ENCODE measurements at regions not wholly inside any gene's neighbourhood (a gene's known extent, or its start where the extent isn't known, plus 50 kb on each side); places are given as distances from the start of the nearest gene placed in this dataset.
"Not testable (repeated sequence)": the region's sequence is repeated elsewhere in the genome, so short reads cannot be mapped to it uniquely, and the experiment has no call there.

DNA sequence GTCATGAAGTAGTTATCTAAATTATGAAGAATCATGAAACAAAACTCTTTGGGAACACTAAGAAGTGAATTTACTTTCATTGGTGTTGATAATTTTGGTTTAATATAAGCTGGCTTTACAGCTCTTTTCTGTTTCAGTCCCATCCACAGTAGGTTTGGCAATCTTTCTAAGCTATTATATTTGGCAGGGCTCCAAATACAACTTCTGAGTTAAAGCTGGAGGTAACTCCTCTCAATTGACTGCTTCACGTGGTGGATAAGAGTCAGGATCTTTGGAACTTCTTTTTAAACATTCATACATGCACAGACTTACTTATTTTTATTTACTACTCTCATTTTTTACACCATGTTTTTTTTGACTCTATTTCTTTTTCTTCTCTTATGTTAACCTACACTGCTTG lies 106.5 kb upstream of the EPHA3 start:
- no peak overlapping the region for H3K4me3 ChIP-seq (ENCODE audit: low read length in 3 of 3)
- H3K27me3 ChIP-seq (ENCODE audit: control insufficient read depth in 3 of 3, insufficient read depth in 3 of 3, low read length in 3 of 3), result no peaks in the 10 kb centered on the region
- no peaks in the 10 kb centered on the region for H3K4me1 ChIP-seq (ENCODE audit: control insufficient read depth in 3 of 3, insufficient read depth in 3 of 3, low read length in 3 of 3)
- H3K36me3 ChIP-seq (ENCODE audit: control insufficient read depth in 3 of 3, insufficient read depth in 3 of 3, low read length in 3 of 3), result no peaks in the 10 kb centered on the region
- H3K9me3 ChIP-seq (ENCODE audit: control insufficient read depth in 3 of 3, low read length in 3 of 3), result no peaks in the 10 kb centered on the region
- no peak overlapping the region for H3K9ac ChIP-seq (ENCODE audit: low read depth in 1 of 3, low read length in 3 of 3)
- no peak overlapping the region for H3K27ac ChIP-seq (ENCODE audit: low read depth, low read length)

DNA sequence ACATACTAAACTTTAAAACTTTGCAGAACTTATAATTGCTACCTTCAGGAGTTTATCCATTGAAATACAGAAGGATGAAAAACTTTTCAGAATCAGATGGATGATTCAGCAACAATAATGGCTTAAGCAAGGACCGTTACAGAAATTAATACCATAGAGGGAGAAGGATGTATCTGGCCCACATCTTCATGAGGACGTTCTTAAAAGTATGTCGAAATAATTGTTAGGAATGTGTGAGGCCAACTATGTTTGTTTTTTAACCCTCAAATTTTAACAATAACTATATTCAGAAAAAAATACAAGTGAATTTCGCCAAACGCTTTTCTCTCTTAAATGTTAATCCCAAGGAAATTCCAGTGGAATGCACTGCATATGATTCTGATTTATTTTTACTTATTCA lies 105.2 kb upstream of the EPHA3 start:
- H3K4me3 ChIP-seq (ENCODE audit: low read length in 3 of 3), result no peak overlapping the region
- no peaks in the 10 kb centered on the region for H3K4me1 ChIP-seq (ENCODE audit: control insufficient read depth in 3 of 3, insufficient read depth in 3 of 3, low read length in 3 of 3)
- no peaks in the 10 kb centered on the region for H3K9me3 ChIP-seq (ENCODE audit: control insufficient read depth in 3 of 3, low read length in 3 of 3)
- no peaks in the 10 kb centered on the region for H3K36me3 ChIP-seq (ENCODE audit: control insufficient read depth in 3 of 3, insufficient read depth in 3 of 3, low read length in 3 of 3)
- no peak overlapping the region for H3K9ac ChIP-seq (ENCODE audit: low read depth in 1 of 3, low read length in 3 of 3)
- no peak overlapping the region for H3K27ac ChIP-seq (ENCODE audit: low read depth, low read length)
- no peaks in the 10 kb centered on the region for H3K27me3 ChIP-seq (ENCODE audit: control insufficient read depth in 3 of 3, insufficient read depth in 3 of 3, low read length in 3 of 3)

DNA sequence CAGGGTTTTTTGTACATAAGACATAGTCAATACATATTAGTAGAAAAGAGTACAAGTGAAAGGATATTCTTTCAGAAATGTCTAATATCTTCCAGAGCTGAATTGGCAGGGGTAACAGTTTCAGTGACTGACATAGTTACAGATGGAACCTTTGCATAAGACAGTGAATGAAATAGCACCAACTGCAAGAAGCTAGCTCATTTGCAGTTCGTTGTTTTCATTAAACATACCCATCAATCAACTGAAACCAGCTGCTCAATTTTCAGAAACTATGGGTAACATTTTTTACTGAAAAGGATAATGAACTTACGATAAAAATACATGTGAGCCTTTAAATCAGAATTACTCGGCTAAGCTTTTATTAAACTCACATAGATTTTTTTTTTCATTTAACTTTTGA lies 93.9 kb upstream of the EPHA3 start:
- H3K9me3 ChIP-seq (ENCODE audit: control insufficient read depth in 3 of 3, low read length in 3 of 3), result no peaks in the 10 kb centered on the region
- no peak overlapping the region for H3K27ac ChIP-seq (ENCODE audit: low read depth, low read length)
- no peaks in the 10 kb centered on the region for H3K27me3 ChIP-seq (ENCODE audit: control insufficient read depth in 3 of 3, insufficient read depth in 3 of 3, low read length in 3 of 3)
- no peaks in the 10 kb centered on the region for H3K36me3 ChIP-seq (ENCODE audit: control insufficient read depth in 3 of 3, insufficient read depth in 3 of 3, low read length in 3 of 3)
- no peak overlapping the region for H3K4me3 ChIP-seq (ENCODE audit: low read length in 3 of 3)
- H3K9ac ChIP-seq (ENCODE audit: low read depth in 1 of 3, low read length in 3 of 3), result no peak overlapping the region
- no peaks in the 10 kb centered on the region for H3K4me1 ChIP-seq (ENCODE audit: control insufficient read depth in 3 of 3, insufficient read depth in 3 of 3, low read length in 3 of 3)

DNA sequence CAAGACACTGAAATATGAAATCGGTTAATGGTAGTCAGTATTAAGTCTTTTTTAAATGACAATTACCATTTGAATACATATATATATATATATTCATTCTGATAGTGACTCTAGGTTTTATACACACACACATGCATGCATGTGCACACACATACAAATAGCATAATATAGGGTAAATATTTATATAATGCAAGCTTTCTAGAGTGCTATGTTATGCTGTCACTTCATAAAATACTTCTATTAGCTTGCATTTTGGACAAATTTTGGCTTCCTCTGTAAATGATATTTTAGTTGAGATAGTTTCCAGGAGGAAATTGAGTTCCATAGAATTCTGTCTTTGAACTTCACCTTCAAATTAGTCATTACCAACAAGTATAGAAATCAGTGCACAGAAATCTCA lies 89.9 kb upstream of the EPHA3 start:
- no peaks in the 10 kb centered on the region for H3K4me1 ChIP-seq (ENCODE audit: control insufficient read depth in 3 of 3, insufficient read depth in 3 of 3, low read length in 3 of 3)
- no peak overlapping the region for H3K9ac ChIP-seq (ENCODE audit: low read depth in 1 of 3, low read length in 3 of 3)
- H3K36me3 ChIP-seq (ENCODE audit: control insufficient read depth in 3 of 3, insufficient read depth in 3 of 3, low read length in 3 of 3), result no peaks in the 10 kb centered on the region
- no peaks in the 10 kb centered on the region for H3K9me3 ChIP-seq (ENCODE audit: control insufficient read depth in 3 of 3, low read length in 3 of 3)
- H3K4me3 ChIP-seq (ENCODE audit: low read length in 3 of 3), result no peak overlapping the region
- H3K27me3 ChIP-seq (ENCODE audit: control insufficient read depth in 3 of 3, insufficient read depth in 3 of 3, low read length in 3 of 3), result no peaks in the 10 kb centered on the region
- H3K27ac ChIP-seq (ENCODE audit: low read depth, low read length), result no peak overlapping the region

DNA sequence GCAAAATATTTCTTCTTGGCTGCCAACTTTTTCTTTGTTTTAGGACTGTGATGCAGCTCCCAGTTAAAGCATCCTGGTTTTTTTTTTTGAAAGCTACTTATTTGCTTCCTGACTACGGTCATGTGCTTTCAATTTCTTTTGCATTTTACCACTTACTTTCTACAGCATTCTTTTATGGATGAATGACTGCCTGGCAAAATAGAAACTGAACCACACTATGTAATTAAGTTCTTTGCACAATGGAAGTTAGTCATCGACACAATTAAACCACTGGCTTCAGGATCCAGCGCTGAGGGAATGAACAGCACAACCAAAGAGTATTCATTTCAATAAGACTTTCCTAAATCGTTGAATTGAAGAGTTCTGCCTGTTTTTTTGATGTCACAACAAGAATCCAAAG lies 82.2 kb upstream of the EPHA3 start:
- H3K9ac ChIP-seq (ENCODE audit: low read depth in 1 of 3, low read length in 3 of 3), result no peak overlapping the region
- H3K27ac ChIP-seq (ENCODE audit: low read depth, low read length), result no peak overlapping the region
- no peak overlapping the region for H3K4me3 ChIP-seq (ENCODE audit: low read length in 3 of 3)
- H3K4me1 ChIP-seq (ENCODE audit: control insufficient read depth in 3 of 3, insufficient read depth in 3 of 3, low read length in 3 of 3), result no peaks in the 10 kb centered on the region
- H3K36me3 ChIP-seq (ENCODE audit: control insufficient read depth in 3 of 3, insufficient read depth in 3 of 3, low read length in 3 of 3), result no peaks in the 10 kb centered on the region
- H3K27me3 ChIP-seq (ENCODE audit: control insufficient read depth in 3 of 3, insufficient read depth in 3 of 3, low read length in 3 of 3), result no peaks in the 10 kb centered on the region
- no peaks in the 10 kb centered on the region for H3K9me3 ChIP-seq (ENCODE audit: control insufficient read depth in 3 of 3, low read length in 3 of 3)

DNA sequence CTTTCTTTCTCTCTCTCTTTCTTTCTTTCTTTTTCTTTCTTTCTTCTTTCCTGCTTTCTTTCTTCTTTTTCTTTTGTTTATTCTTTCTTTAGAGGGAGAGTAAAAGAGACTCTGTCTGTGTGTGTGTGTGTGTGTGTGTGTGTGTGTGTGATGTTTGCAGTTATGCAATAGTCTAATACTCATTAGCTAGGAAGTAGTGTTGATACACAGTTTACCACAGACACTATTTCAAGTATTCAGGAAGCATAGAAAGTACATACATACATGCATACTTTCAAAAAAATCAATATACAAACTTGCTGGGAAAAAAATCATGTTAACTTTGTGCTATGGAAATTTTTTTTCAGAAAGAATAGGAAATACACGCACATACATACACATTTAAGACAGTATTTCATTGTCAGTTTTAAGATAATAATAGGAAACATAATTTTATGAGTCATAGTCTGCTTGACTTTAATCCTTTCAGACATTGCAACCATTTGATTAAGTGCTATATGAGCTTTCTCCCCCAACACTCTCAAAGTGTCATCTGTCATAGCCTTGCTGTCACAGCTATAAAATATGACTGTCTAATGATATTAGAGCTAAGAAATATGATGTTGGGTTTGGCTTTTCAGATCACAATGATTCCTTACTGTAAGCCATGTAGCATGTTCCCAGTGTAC lies 74.9 kb upstream of the EPHA3 start:
- no peak overlapping the region for H3K9ac ChIP-seq (ENCODE audit: low read depth in 1 of 3, low read length in 3 of 3)
- H3K36me3 ChIP-seq (ENCODE audit: control insufficient read depth in 3 of 3, insufficient read depth in 3 of 3, low read length in 3 of 3), result no peaks in the 10 kb centered on the region
- no peak overlapping the region for H3K4me3 ChIP-seq (ENCODE audit: low read length in 3 of 3)
- no peak overlapping the region for H3K27ac ChIP-seq (ENCODE audit: low read depth, low read length)
- H3K9me3 ChIP-seq (ENCODE audit: control insufficient read depth in 3 of 3, low read length in 3 of 3), result no peaks in the 10 kb centered on the region
- no peaks in the 10 kb centered on the region for H3K27me3 ChIP-seq (ENCODE audit: control insufficient read depth in 3 of 3, insufficient read depth in 3 of 3, low read length in 3 of 3)
- H3K4me1 ChIP-seq (ENCODE audit: control insufficient read depth in 3 of 3, insufficient read depth in 3 of 3, low read length in 3 of 3), result no peaks in the 10 kb centered on the region

DNA sequence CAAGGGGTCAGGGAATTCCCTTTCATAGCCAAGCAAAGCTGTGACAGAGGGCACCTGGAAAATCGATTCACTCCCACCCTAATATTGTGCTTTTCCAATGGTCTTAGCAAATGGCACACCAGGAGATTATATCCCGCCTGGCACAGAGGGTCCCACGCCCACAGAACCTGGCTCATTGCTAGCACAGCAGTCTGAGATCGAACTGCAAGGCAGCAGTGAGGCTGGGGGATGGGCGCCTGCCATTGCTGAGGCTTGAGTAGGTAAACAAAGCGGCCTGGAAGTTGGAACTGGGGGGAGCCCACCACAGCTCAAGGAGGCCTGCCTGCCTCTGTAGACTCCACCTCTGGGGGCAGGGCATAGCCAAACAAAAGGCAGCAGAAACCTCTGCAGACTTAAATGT lies 72.7 kb upstream of the EPHA3 start:
- H3K9me3 ChIP-seq (ENCODE audit: control insufficient read depth in 3 of 3, low read length in 3 of 3), result not testable (repeated sequence)

DNA sequence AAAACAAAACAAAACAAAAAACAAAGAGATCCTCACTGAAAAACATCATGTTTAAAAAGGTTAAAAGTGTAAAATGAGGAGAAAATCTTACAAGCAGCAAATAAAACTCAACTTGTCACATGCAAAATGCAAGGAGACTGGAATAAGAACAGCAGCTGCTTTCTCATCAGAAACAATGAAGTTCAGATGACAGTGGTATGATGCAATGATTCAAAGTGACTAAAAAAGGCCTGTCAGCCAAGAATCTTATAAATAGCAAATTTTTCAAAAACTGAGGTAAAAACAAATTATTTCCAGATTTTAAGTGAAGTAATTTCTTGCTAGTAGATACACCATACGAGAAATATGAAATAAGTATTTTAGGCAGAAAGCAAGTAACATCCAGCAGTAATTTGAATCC lies 68.6 kb upstream of the EPHA3 start:
- H3K4me1 ChIP-seq (ENCODE audit: control insufficient read depth in 3 of 3, insufficient read depth in 3 of 3, low read length in 3 of 3), result no peaks in the 10 kb centered on the region
- H3K27me3 ChIP-seq (ENCODE audit: control insufficient read depth in 3 of 3, insufficient read depth in 3 of 3, low read length in 3 of 3), result no peaks in the 10 kb centered on the region
- no peak overlapping the region for H3K9ac ChIP-seq (ENCODE audit: low read depth in 1 of 3, low read length in 3 of 3)
- H3K36me3 ChIP-seq (ENCODE audit: control insufficient read depth in 3 of 3, insufficient read depth in 3 of 3, low read length in 3 of 3), result no peaks in the 10 kb centered on the region
- H3K27ac ChIP-seq (ENCODE audit: low read depth, low read length), result no peak overlapping the region
- H3K9me3 ChIP-seq (ENCODE audit: control insufficient read depth in 3 of 3, low read length in 3 of 3), result no peaks in the 10 kb centered on the region
- H3K4me3 ChIP-seq (ENCODE audit: low read length in 3 of 3), result no peak overlapping the region

More for the DNA sequence above, 72.7 kb upstream of the EPHA3 start:
- not testable (repeated sequence) for H3K9ac ChIP-seq (ENCODE audit: low read depth in 1 of 3, low read length in 3 of 3); H3K4me3 ChIP-seq (ENCODE audit: low read length in 3 of 3); H3K4me1 ChIP-seq (ENCODE audit: control insufficient read depth in 3 of 3, insufficient read depth in 3 of 3, low read length in 3 of 3); H3K27me3 ChIP-seq (ENCODE audit: control insufficient read depth in 3 of 3, insufficient read depth in 3 of 3, low read length in 3 of 3); H3K27ac ChIP-seq (ENCODE audit: low read depth, low read length); H3K36me3 ChIP-seq (ENCODE audit: control insufficient read depth in 3 of 3, insufficient read depth in 3 of 3, low read length in 3 of 3)

DNA sequence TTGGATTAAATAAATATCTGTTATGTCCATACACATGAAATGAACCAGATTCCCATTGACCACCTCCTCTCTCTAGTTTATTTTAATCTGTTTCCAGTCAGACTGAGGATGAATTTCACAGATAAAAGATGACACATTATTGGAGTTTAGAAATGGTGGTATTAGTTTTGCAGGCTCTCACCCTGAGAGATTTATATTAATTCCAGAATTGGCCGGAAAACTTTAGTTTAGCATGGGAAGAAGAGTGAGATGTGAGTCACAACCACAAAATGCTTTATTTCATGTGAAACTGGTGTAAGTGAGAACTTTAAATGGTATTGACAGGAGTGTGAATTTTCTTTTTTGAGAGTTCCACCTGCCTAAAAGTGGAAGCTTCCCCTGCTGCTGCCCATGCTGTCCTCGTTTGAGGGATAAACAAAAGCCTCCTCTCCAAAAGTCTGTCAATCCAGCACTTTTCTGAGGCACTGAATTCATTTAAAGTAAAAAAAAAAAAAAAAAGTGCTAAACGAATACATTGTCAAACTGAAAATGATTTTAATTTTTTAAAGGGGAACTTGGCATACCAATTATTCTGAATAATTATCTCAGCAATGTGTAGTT lies 65.1 kb upstream of the EPHA3 start:
- no peaks in the 10 kb centered on the region for H3K4me1 ChIP-seq (ENCODE audit: control insufficient read depth in 3 of 3, insufficient read depth in 3 of 3, low read length in 3 of 3)
- no peak overlapping the region for H3K4me3 ChIP-seq (ENCODE audit: low read length in 3 of 3)
- H3K9me3 ChIP-seq (ENCODE audit: control insufficient read depth in 3 of 3, low read length in 3 of 3), result no peaks in the 10 kb centered on the region
- no peaks in the 10 kb centered on the region for H3K36me3 ChIP-seq (ENCODE audit: control insufficient read depth in 3 of 3, insufficient read depth in 3 of 3, low read length in 3 of 3)
- H3K27me3 ChIP-seq (ENCODE audit: control insufficient read depth in 3 of 3, insufficient read depth in 3 of 3, low read length in 3 of 3), result no peaks in the 10 kb centered on the region
- H3K9ac ChIP-seq (ENCODE audit: low read depth in 1 of 3, low read length in 3 of 3), result no peak overlapping the region
- H3K27ac ChIP-seq (ENCODE audit: low read depth, low read length), result no peak overlapping the region

DNA sequence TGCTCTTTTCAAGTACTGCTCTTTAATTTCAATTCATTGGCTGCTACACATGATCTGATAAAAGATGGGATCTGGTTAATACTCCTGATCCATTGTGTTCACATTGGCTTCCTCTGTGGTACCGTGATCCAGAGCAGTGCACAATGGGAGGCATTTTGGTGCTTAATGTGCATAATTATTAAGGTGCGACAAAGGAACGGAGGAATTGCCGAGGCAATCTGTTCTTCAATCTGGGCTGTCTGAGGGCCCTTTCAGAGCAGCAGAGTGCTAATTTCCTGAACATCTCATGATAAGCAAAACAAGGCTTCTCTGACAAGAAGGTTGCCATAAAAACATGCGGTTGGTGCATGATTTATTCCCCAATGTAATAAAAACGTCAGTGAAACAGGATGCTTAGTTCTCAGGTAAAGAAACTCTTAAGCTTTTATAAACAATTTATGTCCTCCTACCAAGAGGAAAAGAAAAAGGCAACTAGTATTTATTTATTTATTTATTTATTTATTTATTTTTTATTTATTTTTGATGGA lies 64.0 kb upstream of the EPHA3 start:
- H3K36me3 ChIP-seq (ENCODE audit: control insufficient read depth in 3 of 3, insufficient read depth in 3 of 3, low read length in 3 of 3), result no peaks in the 10 kb centered on the region
- no peaks in the 10 kb centered on the region for H3K27me3 ChIP-seq (ENCODE audit: control insufficient read depth in 3 of 3, insufficient read depth in 3 of 3, low read length in 3 of 3)
- no peaks in the 10 kb centered on the region for H3K9me3 ChIP-seq (ENCODE audit: control insufficient read depth in 3 of 3, low read length in 3 of 3)
- H3K27ac ChIP-seq (ENCODE audit: low read depth, low read length), result no peak overlapping the region
- H3K4me1 ChIP-seq (ENCODE audit: control insufficient read depth in 3 of 3, insufficient read depth in 3 of 3, low read length in 3 of 3), result no peaks in the 10 kb centered on the region
- no peak overlapping the region for H3K9ac ChIP-seq (ENCODE audit: low read depth in 1 of 3, low read length in 3 of 3)
- H3K4me3 ChIP-seq (ENCODE audit: low read length in 3 of 3), result no peak overlapping the region

Data from skeletal muscle tissue (tissue), 3 donors.